ENCODE measurements at regions not wholly inside any gene's neighbourhood (a gene's known extent, or its start where the extent isn't known, plus 50 kb on each side); places are given as distances from the start of the nearest gene placed in this dataset.

DNA sequence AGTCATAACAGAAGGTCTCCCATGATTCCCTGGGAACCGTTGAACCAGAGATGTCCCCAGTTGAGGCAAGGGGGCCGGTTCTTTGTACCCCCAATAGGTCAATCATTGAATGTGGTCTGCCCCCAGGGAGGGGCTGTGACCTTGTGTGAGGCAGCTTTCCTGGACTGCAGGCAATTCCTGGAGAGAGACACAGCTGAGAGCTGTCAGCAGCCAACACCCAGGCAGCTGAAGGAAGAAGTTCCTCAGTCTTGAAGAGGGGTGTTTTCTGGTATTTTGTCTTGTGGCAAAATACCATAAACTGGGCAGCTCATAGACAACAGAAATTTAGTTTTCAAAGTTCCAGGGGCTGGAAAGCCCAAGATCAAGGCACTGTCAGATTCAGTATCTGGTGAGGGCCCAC is 185.7 kb upstream of the ATP6AP2 start:
- no peaks in the 10 kb centered on the region for H3K36me3 ChIP-seq (ENCODE audit: control insufficient read depth, insufficient read depth, low read length)
- DNase-seq (no peak), ATAC-seq (no peak)
- no peak overlapping the region for H3K27ac Mint-ChIP-seq
- H3K4me3 ChIP-seq (ENCODE audit: low read length) = no peak overlapping the region
- no peaks in the 10 kb centered on the region for H3K4me1 Mint-ChIP-seq
- no peaks in the 10 kb centered on the region for H3K9me3 Mint-ChIP-seq
- no peaks in the 10 kb centered on the region for H3K27me3 ChIP-seq (ENCODE audit: control insufficient read depth, insufficient read depth, low read length)
- intact Hi-C loops (cut with micrococcal nuclease) = no loop called here
- no peak overlapping the region for H3K4me3 Mint-ChIP-seq
- H3K27ac ChIP-seq (ENCODE audit: low read length) = no peak overlapping the region
- WGBS (ENCODE audit: insufficient coverage) = 96% methylated on average over 2 of the region's 2 CpGs
- TF ChIP-seq, protein P1, sequence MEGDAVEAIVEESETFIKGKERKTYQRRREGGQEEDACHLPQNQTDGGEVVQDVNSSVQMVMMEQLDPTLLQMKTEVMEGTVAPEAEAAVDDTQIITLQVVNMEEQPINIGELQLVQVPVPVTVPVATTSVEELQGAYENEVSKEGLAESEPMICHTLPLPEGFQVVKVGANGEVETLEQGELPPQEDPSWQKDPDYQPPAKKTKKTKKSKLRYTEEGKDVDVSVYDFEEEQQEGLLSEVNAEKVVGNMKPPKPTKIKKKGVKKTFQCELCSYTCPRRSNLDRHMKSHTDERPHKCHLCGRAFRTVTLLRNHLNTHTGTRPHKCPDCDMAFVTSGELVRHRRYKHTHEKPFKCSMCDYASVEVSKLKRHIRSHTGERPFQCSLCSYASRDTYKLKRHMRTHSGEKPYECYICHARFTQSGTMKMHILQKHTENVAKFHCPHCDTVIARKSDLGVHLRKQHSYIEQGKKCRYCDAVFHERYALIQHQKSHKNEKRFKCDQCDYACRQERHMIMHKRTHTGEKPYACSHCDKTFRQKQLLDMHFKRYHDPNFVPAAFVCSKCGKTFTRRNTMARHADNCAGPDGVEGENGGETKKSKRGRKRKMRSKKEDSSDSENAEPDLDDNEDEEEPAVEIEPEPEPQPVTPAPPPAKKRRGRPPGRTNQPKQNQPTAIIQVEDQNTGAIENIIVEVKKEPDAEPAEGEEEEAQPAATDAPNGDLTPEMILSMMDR (IDR thresholded peaks at IDR 0.05) = no peak
- no peaks in the 10 kb centered on the region for H3K9me3 ChIP-seq (ENCODE audit: control insufficient read depth, insufficient read depth, low read length)
- H3K36me3 Mint-ChIP-seq = no peaks in the 10 kb centered on the region
- H3K27me3 Mint-ChIP-seq (ENCODE audit: low read depth in 2 of 2) = peaks cover 0 to 13% of the 10 kb centered on the region in 2 donors
- H3K4me1 ChIP-seq (ENCODE audit: control insufficient read depth, insufficient read depth, low read length) = no peaks in the 10 kb centered on the region

DNA sequence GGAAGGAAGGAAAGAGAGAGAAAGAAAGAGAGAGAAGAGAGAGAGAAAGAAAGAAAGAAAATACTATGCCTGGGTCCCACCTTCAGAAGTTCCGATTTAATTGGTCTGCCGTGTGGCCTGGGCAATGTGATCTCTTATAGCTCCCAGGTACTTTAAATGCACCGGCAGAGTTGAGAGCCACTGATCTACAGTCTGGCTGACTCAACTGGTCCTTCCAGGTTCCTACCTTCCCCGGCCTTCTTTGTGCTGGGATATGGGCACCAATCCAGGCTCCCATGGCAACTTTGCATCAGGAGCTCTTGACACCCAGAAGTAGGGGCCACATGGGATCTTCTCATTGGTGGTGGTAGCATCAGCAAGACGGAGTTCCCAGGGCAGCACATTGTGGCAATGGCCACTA is 186.5 kb upstream of the ATP6AP2 start:
- H3K27me3 Mint-ChIP-seq (ENCODE audit: low read depth in 2 of 2) = peaks cover 0 to 7% of the 10 kb centered on the region in 2 donors
- H3K4me3 Mint-ChIP-seq = no peak overlapping the region
- WGBS (ENCODE audit: insufficient coverage) = 96% methylated on average over 5 of the region's 5 CpGs
- ATAC-seq (no peak), DNase-seq (no peak)
- intact Hi-C loops (cut with micrococcal nuclease) = no loop called here
- H3K27ac Mint-ChIP-seq = no peak overlapping the region
- TF ChIP-seq, protein P1 (IDR thresholded peaks at IDR 0.05) = no peak
- H3K4me3 ChIP-seq (ENCODE audit: low read length) = no peak overlapping the region
- H3K9me3 Mint-ChIP-seq = no peaks in the 10 kb centered on the region
- H3K36me3 ChIP-seq (ENCODE audit: control insufficient read depth, insufficient read depth, low read length) = no peaks in the 10 kb centered on the region
- no peak overlapping the region for H3K27ac ChIP-seq (ENCODE audit: low read length)
- H3K4me1 Mint-ChIP-seq = no peaks in the 10 kb centered on the region
- no peaks in the 10 kb centered on the region for H3K27me3 ChIP-seq (ENCODE audit: control insufficient read depth, insufficient read depth, low read length)
- H3K9me3 ChIP-seq (ENCODE audit: control insufficient read depth, insufficient read depth, low read length) = no peaks in the 10 kb centered on the region
- H3K4me1 ChIP-seq (ENCODE audit: control insufficient read depth, insufficient read depth, low read length) = no peaks in the 10 kb centered on the region
- H3K36me3 Mint-ChIP-seq = no peaks in the 10 kb centered on the region

DNA sequence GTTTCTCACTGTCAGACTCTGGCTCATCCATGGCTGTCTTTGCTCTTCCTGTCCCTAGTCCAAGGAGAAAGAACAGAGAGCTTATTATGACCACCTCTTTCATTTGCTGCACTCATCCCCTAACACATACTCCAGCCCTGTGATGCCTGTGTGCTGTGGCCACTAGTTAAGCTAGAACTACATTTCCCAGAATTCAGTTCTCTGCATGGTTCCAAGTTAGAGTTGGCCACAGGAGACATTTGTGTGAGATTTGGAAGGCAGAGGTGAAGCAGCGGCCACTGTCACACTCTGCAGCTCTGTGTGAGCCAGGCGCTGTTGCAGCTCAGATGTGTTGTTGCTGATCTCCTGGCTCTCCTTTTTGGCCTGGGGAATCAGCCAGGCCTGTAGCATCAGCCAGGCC is 188.2 kb upstream of the ATP6AP2 start:
- Histone ChIP-seq H3K4me3 (ENCODE audit: low read length) (no peak overlapping the region), H3K36me3 (ENCODE audit: control insufficient read depth, insufficient read depth, low read length) (no peaks in the 10 kb centered on the region), H3K9me3 (ENCODE audit: control insufficient read depth, insufficient read depth, low read length) (no peaks in the 10 kb centered on the region), H3K27ac (ENCODE audit: low read length) (no peak overlapping the region), H3K27me3 (ENCODE audit: control insufficient read depth, insufficient read depth, low read length) (no peaks in the 10 kb centered on the region), H3K4me1 (ENCODE audit: control insufficient read depth, insufficient read depth, low read length) (no peaks in the 10 kb centered on the region)
- intact Hi-C loops (cut with micrococcal nuclease) = no loop called here
- no peaks in the 10 kb centered on the region for H3K36me3 Mint-ChIP-seq
- H3K9me3 Mint-ChIP-seq = no peaks in the 10 kb centered on the region
- WGBS (ENCODE audit: insufficient coverage) = 100% methylated on average over 2 of the region's 2 CpGs
- H3K27me3 Mint-ChIP-seq (ENCODE audit: low read depth in 2 of 2) = no peaks in the 10 kb centered on the region
- no peak for DNase-seq
- H3K4me1 Mint-ChIP-seq = no peaks in the 10 kb centered on the region
- TF ChIP-seq, protein P1 (IDR thresholded peaks at IDR 0.05) = no peak
- no peak for ATAC-seq
- no peak overlapping the region for H3K27ac Mint-ChIP-seq
- H3K4me3 Mint-ChIP-seq = no peak overlapping the region

DNA sequence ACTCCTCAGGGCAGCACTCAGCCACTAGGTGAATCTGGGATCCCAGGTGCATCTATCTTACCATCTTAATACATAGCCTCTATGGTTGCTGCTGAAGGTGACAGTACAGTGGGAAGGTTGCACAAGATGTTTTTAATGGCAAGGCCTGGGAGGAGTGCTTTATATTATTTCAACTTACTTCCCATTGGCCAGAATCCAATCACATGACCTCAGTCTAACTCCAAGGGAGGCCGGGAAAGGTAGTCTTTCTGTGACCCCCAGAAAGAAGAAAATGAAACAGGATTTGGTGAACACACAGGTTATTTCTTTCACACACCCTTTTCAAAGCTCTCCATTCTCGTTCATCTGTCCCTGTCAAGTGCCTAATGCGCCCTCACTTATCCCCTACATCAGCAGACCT is 189.1 kb upstream of the ATP6AP2 start:
- Mint-ChIP-seq H3K36me3 (no peaks in the 10 kb centered on the region), H3K4me1 (no peaks in the 10 kb centered on the region), H3K27me3 (ENCODE audit: low read depth in 2 of 2) (no peaks in the 10 kb centered on the region), H3K4me3 (no peak overlapping the region), H3K27ac (no peak overlapping the region), H3K9me3 (no peaks in the 10 kb centered on the region)
- Histone ChIP-seq H3K9me3 (ENCODE audit: control insufficient read depth, insufficient read depth, low read length) (no peaks in the 10 kb centered on the region), H3K4me3 (ENCODE audit: low read length) (no peak overlapping the region), H3K36me3 (ENCODE audit: control insufficient read depth, insufficient read depth, low read length) (no peaks in the 10 kb centered on the region), H3K27ac (ENCODE audit: low read length) (no peak overlapping the region), H3K4me1 (ENCODE audit: control insufficient read depth, insufficient read depth, low read length) (no peaks in the 10 kb centered on the region), H3K27me3 (ENCODE audit: control insufficient read depth, insufficient read depth, low read length) (no peaks in the 10 kb centered on the region)
- 80% methylated on average over 1 of the region's 3 CpGs for WGBS (ENCODE audit: insufficient coverage)
- intact Hi-C loops (cut with micrococcal nuclease) = no loop called here
- ATAC-seq = no peak
- no peak for DNase-seq
- TF ChIP-seq, protein P1 (IDR thresholded peaks at IDR 0.05) = no peak

Measured in natural killer cell (primary cell).